Forelimb muscle (tissue), 1 donor: ENCODE measurements at regions not wholly inside any gene's neighbourhood (a gene's known extent, or its start where the extent isn't known, plus 50 kb on each side); places are given as distances from the start of the nearest gene placed in this dataset.

Experiments used
- DNase-seq: peaks from one replicate; pipeline ENCODE4 v3.0.0-alpha.2; 2013; ENCODE audit warnings: low read depth

DNA sequence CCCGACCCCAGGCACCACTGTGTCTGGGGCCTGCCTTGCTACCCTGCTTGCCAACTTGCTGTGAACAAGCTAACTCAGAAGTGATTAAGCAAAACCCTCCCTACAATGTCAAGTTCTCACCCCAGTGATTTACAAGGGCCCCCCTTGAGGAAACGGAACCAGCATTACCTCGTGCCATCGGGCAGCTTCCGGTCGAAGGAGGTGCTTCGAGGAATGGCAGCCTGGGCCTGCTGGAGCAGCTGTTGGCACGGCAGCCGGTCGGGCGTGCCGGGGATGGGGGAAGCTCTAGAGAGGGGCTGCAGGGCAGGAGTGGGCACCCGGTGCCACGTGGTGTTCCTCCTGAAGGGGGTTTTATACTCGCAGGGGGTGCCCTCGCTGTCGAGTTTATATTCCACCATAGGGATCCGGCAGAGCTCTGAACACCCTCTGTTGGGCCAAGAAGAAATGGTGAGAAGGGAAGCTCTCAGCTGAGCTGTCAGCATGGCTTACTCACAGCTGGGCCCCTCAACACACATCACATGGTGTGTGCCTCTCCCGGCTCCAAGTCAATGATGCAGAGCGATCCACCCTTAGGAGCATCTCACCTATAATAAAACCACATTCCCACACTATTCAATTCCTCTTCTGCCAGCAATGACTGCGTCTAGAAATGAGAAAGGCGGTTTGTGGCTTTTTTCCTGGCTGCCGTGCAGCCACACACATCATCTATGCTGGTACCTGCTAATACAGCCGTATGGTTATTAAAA lies 184.4 kb downstream of the SIPA1L2 start:
- no peak for DNase-seq

- DNase-seq = no peak
These were observed 186.6 kb downstream of the SIPA1L2 start for GRCh38 chr1:232443372-232443771.

GRCh38 chr1:232441036-232441411 lies 188.9 kb downstream of the SIPA1L2 start:
- DNase-seq = no peak

DNA sequence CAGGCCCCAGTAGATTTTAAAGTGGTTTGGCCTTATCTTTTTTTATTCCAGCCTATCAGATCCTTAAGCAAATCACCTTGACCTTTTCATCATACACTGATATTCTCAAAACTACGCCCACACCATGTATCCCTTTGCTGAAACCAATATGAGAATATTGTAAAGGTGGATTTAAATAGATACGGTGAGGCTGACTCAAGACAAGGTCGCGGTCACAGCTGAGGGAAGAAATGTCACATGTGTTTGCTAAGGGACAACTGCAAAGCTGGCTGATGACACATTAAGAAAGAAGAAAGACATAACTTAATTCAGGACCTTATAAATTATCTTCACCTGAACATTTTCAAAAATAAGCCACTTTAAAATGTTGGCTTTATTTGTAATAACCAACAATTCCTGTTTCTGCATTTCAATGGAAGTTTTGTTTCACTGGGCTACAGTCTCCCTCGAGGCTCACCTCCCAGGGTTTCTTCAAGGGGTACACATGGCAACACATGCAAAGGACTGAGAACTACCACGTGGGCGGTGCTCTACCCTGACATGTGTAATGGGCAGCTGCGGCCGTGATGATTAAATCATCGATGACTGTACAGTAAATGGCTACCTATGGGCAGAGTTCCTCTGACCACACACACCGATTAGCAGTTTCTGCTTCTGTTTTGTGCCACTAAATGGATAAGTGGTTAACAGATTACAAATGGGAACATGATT lies 189.5 kb downstream of the SIPA1L2 start:
- no peak for DNase-seq

GRCh38 chr1:232439011-232439410 lies 190.9 kb downstream of the SIPA1L2 start:
- no peak for DNase-seq

DNA sequence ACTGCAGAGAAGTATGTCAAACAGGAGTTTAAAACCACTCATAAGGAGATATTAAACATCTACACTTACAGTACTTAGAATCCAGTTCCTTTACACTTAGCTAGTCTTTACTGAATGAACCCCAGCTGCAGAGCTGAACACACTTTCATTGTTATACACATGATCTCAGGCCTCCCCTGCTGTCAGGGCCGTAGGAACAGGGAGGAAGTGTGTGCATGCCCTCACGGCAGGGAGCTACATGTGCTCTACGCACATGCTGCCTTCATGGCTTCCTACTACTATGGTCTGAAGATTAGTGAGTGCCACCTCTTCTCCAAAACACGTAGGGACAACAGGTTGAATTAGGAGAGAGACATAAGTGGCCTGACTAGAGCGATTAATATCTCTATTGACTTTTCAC lies 191.5 kb downstream of the SIPA1L2 start:
- DNase-seq = no peak

GRCh38 chr1:232437510-232437909 lies 192.4 kb downstream of the SIPA1L2 start:
- no peak for DNase-seq

DNA sequence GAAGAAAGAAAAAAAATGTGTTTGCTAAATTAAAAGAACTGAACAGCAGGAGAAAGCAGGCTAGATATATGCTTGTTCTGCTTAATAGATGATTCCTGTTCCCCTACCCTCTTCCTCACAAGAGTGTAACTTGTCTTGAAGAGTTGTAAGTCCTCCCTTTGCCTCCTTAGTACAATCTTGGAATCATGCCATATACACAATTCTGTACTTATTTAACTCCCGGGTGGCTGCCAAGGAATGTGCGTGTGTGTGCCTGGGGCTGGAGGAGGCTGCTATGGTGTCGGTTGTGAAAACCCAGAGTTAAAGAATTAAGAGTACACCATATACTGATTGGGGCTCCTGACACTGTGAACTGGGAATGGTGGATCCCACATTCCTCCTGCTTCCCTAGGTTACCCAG lies 194.2 kb downstream of the SIPA1L2 start:
- no peak for DNase-seq

- peak; percentile 20 for DNase-seq
These were observed 197.6 kb downstream of the SIPA1L2 start for GRCh38 chr1:232432313-232432712.

DNA sequence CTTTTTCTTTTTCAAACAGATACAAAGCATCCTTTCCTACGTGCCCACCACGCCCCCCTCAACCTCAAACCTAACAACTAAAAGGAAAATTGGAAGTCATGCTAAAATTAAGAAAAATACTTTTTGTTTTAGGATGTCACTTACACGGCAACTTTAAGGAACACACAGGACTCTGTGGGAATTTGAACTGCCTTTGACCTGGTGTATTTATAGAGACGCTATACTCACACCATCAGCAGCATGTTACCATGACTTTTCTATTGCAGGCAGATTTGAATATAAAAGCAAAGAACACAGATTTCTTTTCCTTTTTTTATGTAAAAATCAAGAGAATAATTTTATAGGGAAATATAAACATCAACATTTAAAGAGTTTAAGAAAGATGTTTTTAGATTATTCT lies 198.2 kb downstream of the SIPA1L2 start:
- DNase-seq = no peak

DNA sequence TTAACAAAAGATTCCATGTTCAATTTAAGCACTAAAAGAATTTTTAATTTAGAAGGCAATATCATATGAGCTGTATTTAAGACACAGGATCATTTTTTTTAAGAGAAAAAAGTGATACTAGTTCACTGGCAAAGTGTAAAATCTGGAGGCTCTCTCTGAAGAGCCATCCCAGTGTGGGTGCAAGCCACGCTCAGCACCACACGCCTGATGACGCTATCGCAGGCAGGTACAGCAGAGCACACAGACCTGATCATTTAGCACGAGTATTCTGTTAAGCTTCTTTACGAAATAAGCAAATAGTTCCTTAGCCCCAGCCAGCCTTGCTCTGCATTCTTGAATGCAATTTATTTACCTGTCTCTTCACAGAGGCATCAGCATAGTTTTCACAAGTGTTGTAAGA lies 198.6 kb downstream of the SIPA1L2 start:
- no peak for DNase-seq

DNA sequence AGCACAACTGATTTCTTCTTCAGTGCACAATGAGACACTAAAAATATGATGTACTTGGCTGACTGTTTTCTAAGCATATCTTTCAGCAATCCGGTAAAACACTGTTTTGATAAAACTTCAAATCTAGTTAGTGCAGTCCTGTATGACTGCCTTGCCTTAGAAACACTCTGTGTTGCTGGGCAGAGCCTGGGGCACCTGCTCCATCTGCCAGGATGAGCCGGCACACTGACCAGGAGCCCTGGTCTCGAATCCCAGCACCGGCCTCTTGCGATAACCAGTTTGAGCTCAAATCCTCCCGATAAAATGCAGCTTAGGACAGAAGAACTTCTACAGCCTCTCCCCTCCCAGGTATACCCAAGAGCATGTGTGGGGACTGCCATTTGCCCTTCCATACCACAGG lies 199.5 kb downstream of the SIPA1L2 start:
- DNase-seq = no peak

DNA sequence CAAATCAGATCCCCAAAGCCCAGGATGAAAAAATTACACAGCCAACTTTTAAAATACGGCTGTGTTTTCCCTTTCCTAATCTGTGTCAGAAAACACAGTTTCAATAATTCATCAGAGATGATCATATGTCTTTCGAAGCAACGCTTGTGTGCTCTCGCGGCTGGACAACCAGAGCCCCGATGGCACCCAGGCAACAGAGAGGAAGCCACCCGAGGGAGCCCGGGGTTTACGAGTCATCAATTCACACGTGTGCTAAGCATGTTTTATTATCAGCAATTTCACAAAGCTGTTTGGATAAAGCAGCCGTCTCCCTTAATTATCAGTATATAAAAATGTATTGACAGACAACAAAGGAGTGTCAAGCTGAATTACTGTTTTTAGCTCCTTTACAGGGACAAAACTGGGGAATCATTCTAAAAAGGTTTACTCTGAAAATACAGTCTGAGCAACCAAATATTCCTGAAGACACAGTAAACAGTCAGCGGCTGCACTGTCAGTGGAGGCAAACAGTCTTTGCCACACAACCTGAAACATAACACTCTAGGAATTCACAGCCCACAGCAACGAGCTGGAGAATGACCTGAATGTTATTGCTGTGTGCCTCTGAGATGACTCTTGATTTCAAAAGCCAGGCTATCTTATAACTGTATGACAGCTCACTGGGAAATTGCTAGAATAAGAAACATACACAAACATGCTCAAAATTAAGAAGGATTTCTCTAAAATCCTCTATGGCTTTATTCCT lies 201.0 kb downstream of the SIPA1L2 start:
- no peak for DNase-seq

DNA sequence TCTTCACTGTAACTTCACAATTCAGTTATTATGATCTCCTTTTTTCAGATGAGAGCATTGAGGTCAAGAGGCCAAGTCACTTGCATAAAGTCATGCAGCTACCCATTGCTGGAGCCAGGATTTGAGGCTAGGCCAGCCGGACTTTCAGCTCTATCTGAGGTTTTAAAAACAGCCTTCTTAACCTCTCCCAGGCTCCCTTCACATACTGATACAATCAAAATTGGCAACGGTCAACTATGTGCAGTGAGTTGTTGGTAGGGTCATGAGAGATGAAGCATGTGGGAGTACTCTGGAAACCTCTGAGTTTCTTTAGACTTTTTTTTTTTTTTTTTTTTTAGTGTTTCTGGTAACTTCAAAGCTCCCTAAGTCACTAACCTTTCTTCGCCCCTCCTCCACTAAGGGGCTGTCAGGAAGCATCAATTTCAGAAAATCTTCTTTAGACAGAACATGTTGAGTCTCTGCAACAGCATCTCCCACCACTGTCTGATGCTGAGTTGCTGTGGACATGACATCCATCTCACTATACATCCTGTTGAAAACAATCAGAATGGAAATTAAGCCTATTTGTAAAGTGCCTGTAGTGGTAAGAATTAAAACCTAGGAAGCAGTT lies 201.8 kb downstream of the SIPA1L2 start:
- no peak for DNase-seq

DNA sequence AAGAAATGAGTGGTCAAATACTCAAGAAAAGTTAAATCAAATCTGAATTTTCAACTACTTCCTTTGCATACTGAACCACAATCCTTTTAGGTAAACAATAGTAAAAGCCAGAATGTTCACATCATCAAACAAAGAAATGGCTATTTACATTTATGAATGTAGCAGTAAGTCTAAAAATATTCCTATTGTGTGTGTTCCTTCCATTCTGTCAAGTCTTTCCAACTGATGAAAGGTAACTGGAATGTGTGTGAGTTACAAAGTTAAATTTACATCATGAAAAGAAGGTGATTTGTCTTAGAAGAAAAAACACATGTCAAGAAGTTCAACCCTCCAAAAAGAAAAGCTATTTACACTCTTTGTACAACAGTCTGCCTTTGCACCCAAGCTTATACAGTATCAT lies 203.1 kb downstream of the SIPA1L2 start:
- DNase-seq = no peak

- no peak for DNase-seq
These were observed 204.5 kb downstream of the SIPA1L2 start for GRCh38 chr1:232425421-232425820.

DNA sequence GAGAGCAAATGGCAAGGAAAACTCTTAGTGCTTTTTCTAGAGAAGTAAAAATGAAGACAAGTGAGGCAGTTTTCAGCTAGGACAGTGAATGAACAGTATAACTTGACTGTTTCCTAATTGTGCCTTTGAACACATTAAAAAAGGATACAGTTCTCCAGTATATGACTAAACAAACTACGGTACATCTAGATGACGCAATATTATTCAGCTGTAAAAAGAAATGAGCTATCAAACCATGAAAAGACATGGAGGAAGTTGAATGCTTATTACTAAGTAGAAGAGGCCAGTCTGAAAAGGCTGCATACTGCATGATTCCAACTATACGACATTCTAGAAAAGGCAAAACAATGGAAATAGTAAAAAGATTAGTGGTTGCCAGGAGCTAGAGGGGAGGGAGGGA lies 206.3 kb downstream of the SIPA1L2 start:
- DNase-seq = no peak

DNA sequence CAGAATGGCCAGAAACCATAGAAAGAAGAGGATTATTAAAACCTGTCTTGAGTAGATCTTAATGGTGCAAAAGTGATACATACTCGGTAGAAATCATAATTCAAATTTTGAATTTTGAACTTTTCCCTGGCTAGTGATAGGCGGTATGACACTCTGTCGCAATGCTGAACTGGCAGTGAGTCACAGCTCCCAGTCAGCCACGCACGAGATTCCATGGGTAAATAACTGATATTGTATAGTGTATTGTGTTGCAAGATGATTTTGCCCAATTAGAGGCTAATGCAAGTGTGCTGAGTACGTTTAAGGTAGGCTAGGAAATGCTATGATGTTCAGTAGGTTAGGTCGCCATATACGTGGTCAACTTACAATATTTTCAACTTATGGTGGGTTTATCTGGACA lies 207.0 kb downstream of the SIPA1L2 start:
- no peak for DNase-seq

DNA sequence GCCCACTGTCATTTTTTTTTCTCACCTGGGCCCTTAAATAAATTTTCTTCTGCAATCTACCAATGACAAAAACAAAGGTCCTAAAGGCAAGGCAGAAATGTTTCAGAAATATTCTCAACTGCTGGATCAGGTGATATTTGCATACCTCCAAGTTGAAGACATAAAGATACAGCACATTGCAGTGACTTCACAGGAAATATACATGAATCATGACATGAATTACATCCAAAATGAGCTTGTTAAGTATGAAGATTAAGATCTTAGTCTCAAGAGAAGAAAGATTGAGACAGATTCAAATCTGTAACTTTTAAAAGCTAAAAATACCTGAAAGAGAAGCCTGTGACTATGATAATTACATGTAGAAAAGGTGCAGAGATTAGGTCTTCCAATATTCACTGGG lies 207.8 kb downstream of the SIPA1L2 start:
- DNase-seq = no peak

DNA sequence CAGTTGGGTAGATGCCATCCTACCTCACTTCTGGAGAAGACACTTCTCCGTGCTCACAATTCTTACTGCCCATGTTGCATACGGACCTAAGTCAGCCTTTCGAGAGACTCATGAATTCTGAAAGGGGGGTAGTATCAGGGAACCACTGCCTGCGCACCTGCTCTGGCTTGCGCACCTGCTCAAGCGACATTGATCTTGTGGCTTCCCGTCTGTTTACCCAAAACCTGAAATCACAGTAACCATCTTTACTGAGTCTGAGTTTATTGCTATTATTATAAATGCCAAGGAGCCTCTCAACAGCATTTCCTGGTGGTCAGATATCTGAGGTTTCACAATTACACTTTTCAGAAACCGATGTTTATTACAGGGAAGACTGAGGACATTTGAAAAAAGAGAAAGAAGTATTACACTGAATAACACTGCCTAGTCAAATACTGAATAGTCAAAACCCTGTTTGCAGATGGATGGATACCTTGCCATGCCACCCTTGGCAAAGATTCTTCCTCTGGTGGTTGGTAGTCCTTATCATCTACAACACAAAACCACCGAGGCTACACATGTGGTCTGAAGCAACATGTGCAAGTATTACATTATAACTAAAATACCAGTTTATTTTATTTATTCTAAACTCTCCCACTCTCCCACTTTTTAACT lies 208.7 kb downstream of the SIPA1L2 start:
- DNase-seq = no peak

DNA sequence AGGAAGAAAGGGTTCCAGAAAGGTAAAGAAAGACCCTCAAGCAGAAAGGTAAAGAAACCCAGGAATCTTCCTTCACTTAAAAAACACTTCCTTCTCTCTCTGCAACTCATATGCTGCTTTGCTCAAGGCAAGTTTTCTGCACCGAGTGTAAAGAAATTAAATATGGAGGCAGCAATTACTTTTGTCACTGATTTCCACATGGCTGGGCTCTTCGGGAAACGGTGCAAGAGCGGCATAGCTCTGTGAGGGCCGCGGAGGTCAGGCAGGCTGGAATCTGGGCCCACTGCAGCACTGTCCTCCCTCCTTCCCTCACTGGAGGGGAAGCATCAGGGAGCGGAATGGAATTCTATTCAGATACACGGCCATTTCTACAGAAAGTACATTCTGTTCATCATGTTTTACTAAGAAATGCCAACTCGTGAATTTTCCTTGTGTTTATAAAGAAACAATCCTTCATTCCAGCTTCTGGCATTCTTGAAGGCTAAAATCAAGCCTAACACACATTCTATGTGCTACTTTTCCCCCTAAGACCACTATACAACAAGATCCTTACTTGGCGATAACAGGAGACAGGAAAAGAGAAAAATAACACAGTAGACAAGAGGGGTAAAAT lies 212.2 kb downstream of the SIPA1L2 start:
- DNase-seq = no peak
